ENCODE measurements at regions not wholly inside any gene's neighbourhood (a gene's known extent, or its start where the extent isn't known, plus 50 kb on each side); places are given as distances from the start of the nearest gene placed in this dataset.

GRCh38 chr5:82335806-82336205, 57.7 kb upstream of the RPS23 start:
- no peak for TF ChIP-seq CTCF (IDR thresholded peaks at IDR 0.05)
- no peak for TF ChIP-seq POLR2A (IDR thresholded peaks at IDR 0.05)
